SJSA1 (cell line): ENCODE measurements at regions not wholly inside any gene's neighbourhood (a gene's known extent, or its start where the extent isn't known, plus 50 kb on each side); places are given as distances from the start of the nearest gene placed in this dataset.
"Not testable (repeated sequence)": the region's sequence is repeated elsewhere in the genome, so short reads cannot be mapped to it uniquely, and the experiment has no call there.

Experiments
- DNase-seq, 2 experiments: peaks; one replicate each; pipeline ENCODE4 v3.0.0-alpha.2; 2015 to 2020; ENCODE audit warnings: low spot score in 2 of 2, low read depth in 1 of 2
- H3K27ac ChIP-seq: fragments of 250-450 bp; sonication (Bioruptor Pico); 2 replicates; pipeline ENCODE4 v1.5.1; 2020; ENCODE audit warnings: mild to moderate bottlenecking, moderate library complexity
- H3K27me3 ChIP-seq: fragments of 250-450 bp; sonication (Bioruptor Pico); replicated peaks from 2 replicates; pipeline ENCODE4 v1.5.1; 2020; ENCODE audit warnings: mild to moderate bottlenecking, moderate library complexity
- H3K36me3 ChIP-seq: fragments of 250-450 bp; sonication (Bioruptor Pico); 2 replicates; pipeline ENCODE4 v1.5.1; 2020; ENCODE audit warnings: mild to moderate bottlenecking
- H3K4me1 ChIP-seq: fragments of 250-450 bp; sonication (Bioruptor Pico); replicated peaks from 2 replicates; pipeline ENCODE4 v1.6.1; 2021; ENCODE audit warnings: mild to moderate bottlenecking
- H3K4me3 ChIP-seq: fragments of 250-450 bp; sonication (Bioruptor Pico); 2 replicates; pipeline ENCODE4 v1.5.1; 2020; ENCODE audit warnings: mild to moderate bottlenecking
- H3K9me3 ChIP-seq: fragments of 250-450 bp; sonication (Bioruptor Pico); replicated peaks from 2 replicates; pipeline ENCODE4 v1.5.1; 2020; ENCODE audit warnings: mild to moderate bottlenecking

GRCh38 chr2:76202866-76203265 lies 492.2 kb upstream of the GCFC2 start:
- Histone ChIP-seq H3K27ac (no peak overlapping the region), H3K4me3 (no peak overlapping the region), H3K36me3 (no peaks in the 10 kb centered on the region), H3K9me3 (no peaks in the 10 kb centered on the region), H3K4me1 (no peaks in the 10 kb centered on the region), H3K27me3 (no peaks in the 10 kb centered on the region)
- DNase-seq: no peak

GRCh38 chr2:76197842-76198448 lies 487.2 kb upstream of the GCFC2 start:
- no peaks in the 10 kb centered on the region for H3K9me3 ChIP-seq
- H3K36me3 ChIP-seq: no peaks in the 10 kb centered on the region
- no peak overlapping the region for H3K27ac ChIP-seq
- H3K27me3 ChIP-seq: no peaks in the 10 kb centered on the region
- H3K4me3 ChIP-seq: no peak overlapping the region
- H3K4me1 ChIP-seq: no peaks in the 10 kb centered on the region
- peak; percentile 40 to 61 for DNase-seq

- peak in 1 of 2 experiments; percentile 1 for DNase-seq
These were observed 486.7 kb upstream of the GCFC2 start for GRCh38 chr2:76197428-76197827.

GRCh38 chr2:76194031-76194775 lies 483.5 kb upstream of the GCFC2 start:
- Histone ChIP-seq H3K9me3 (no peaks in the 10 kb centered on the region), H3K4me1 (no peaks in the 10 kb centered on the region)

More at GRCh38 chr2:76197428-76197827, 486.7 kb upstream of the GCFC2 start:
- Histone ChIP-seq H3K4me3 (no peak overlapping the region), H3K9me3 (no peaks in the 10 kb centered on the region), H3K4me1 (no peaks in the 10 kb centered on the region), H3K27me3 (no peaks in the 10 kb centered on the region), H3K36me3 (no peaks in the 10 kb centered on the region), H3K27ac (no peak overlapping the region)

GRCh38 chr2:76193089-76193488 lies 482.4 kb upstream of the GCFC2 start:
- H3K36me3 ChIP-seq: no peaks in the 10 kb centered on the region
- no peak overlapping the region for H3K27ac ChIP-seq
- H3K4me1 ChIP-seq: no peaks in the 10 kb centered on the region
- no peak overlapping the region for H3K4me3 ChIP-seq
- H3K27me3 ChIP-seq: no peaks in the 10 kb centered on the region
- H3K9me3 ChIP-seq: no peaks in the 10 kb centered on the region
- DNase-seq: no peak

More at GRCh38 chr2:76194031-76194775, 483.5 kb upstream of the GCFC2 start:
- no peaks in the 10 kb centered on the region for H3K36me3 ChIP-seq
- no peak overlapping the region for H3K27ac ChIP-seq
- no peak for DNase-seq
- no peaks in the 10 kb centered on the region for H3K27me3 ChIP-seq
- H3K4me3 ChIP-seq: no peak overlapping the region

GRCh38 chr2:76188334-76189008 lies 477.8 kb upstream of the GCFC2 start:
- no peaks in the 10 kb centered on the region for H3K36me3 ChIP-seq
- no peak overlapping the region for H3K27ac ChIP-seq
- no peak overlapping the region for H3K4me3 ChIP-seq
- H3K9me3 ChIP-seq: no peaks in the 10 kb centered on the region
- H3K4me1 ChIP-seq: no peaks in the 10 kb centered on the region
- no peaks in the 10 kb centered on the region; the same call in 1 of the 2 replicates for H3K27me3 ChIP-seq
- DNase-seq: no peak

- DNase-seq: no peak
- Histone ChIP-seq H3K36me3 (no peaks in the 10 kb centered on the region), H3K27ac (no peak overlapping the region), H3K4me3 (no peak overlapping the region), H3K4me1 (no peaks in the 10 kb centered on the region), H3K27me3 (no peaks in the 10 kb centered on the region; the same call in 1 of the 2 replicates), H3K9me3 (no peaks in the 10 kb centered on the region)
These were observed 476.7 kb upstream of the GCFC2 start for GRCh38 chr2:76187415-76187814.

- Histone ChIP-seq H3K4me1 (no peaks in the 10 kb centered on the region), H3K36me3 (no peaks in the 10 kb centered on the region), H3K9me3 (no peaks in the 10 kb centered on the region), H3K4me3 (no peak overlapping the region), H3K27me3 (no peaks in the 10 kb centered on the region), H3K27ac (no peak overlapping the region)
- no peak for DNase-seq
These were observed 470.0 kb upstream of the GCFC2 start for GRCh38 chr2:76180676-76181075.

- no peaks in the 10 kb centered on the region for H3K4me1 ChIP-seq
- no peak for DNase-seq
- H3K27ac ChIP-seq: no peak overlapping the region
- H3K4me3 ChIP-seq: no peak overlapping the region
- H3K9me3 ChIP-seq: no peaks in the 10 kb centered on the region
- no peaks in the 10 kb centered on the region for H3K36me3 ChIP-seq
- H3K27me3 ChIP-seq: no peaks in the 10 kb centered on the region
These were observed 467.9 kb upstream of the GCFC2 start for GRCh38 chr2:76178610-76179009.

- Histone ChIP-seq H3K36me3 (no peaks in the 10 kb centered on the region), H3K27ac (no peak overlapping the region), H3K27me3 (no peaks in the 10 kb centered on the region), H3K4me3 (no peak overlapping the region), H3K9me3 (no peaks in the 10 kb centered on the region), H3K4me1 (no peaks in the 10 kb centered on the region)
- DNase-seq: no peak
These were observed 464.6 kb upstream of the GCFC2 start for GRCh38 chr2:76175295-76175694.

GRCh38 chr2:76174505-76174904 lies 463.8 kb upstream of the GCFC2 start:
- no peaks in the 10 kb centered on the region for H3K36me3 ChIP-seq
- no peak overlapping the region for H3K4me3 ChIP-seq
- DNase-seq: no peak
- H3K27ac ChIP-seq: no peak overlapping the region
- no peaks in the 10 kb centered on the region for H3K9me3 ChIP-seq
- H3K27me3 ChIP-seq: no peaks in the 10 kb centered on the region
- H3K4me1 ChIP-seq: no peaks in the 10 kb centered on the region

GRCh38 chr2:76173206-76173605 lies 462.5 kb upstream of the GCFC2 start:
- DNase-seq, H3K27me3 ChIP-seq, H3K9me3 ChIP-seq, H3K4me3 ChIP-seq, H3K27ac ChIP-seq, H3K36me3 ChIP-seq, H3K4me1 ChIP-seq: not testable (repeated sequence)

- not testable (repeated sequence) for H3K27me3 ChIP-seq, H3K36me3 ChIP-seq, H3K9me3 ChIP-seq, H3K4me3 ChIP-seq, H3K27ac ChIP-seq, H3K4me1 ChIP-seq, DNase-seq
These were observed 461.5 kb upstream of the GCFC2 start for GRCh38 chr2:76172154-76172595.

- no peaks in the 10 kb centered on the region for H3K36me3 ChIP-seq
- no peak overlapping the region for H3K4me3 ChIP-seq
- H3K27me3 ChIP-seq: no peaks in the 10 kb centered on the region
- H3K4me1 ChIP-seq: no peaks in the 10 kb centered on the region
- H3K9me3 ChIP-seq: no peaks in the 10 kb centered on the region
- DNase-seq: no peak
- H3K27ac ChIP-seq: no peak overlapping the region
These were observed 460.1 kb upstream of the GCFC2 start for GRCh38 chr2:76170856-76171255.
